Kidney (tissue), 13 donors: ENCODE measurements at regions not wholly inside any gene's neighbourhood (a gene's known extent, or its start where the extent isn't known, plus 50 kb on each side); places are given as distances from the start of the nearest gene placed in this dataset.

ENCODE experiments used
- DNase-seq, 5 donors: peaks; one replicate each; pipeline ENCODE4 v3.0.0-alpha.2; 2013 to 2020
- FAIRE-seq: peaks from 2 replicates; lab custom pipeline; 2012; peaks lifted over from hg19 to GRCh38; lab: Jason Lieb, UNC
- H3K27ac ChIP-seq, 2 donors: one replicate each; pipeline ENCODE4 v1.7.0; 2013; ENCODE audit warnings: low read depth in 2 of 2, low read length in 2 of 2, inconsistent platforms in 1 of 2
- H3K27me3 ChIP-seq: one replicate; pipeline ENCODE4 v1.7.1; 2013; ENCODE audit warnings: low read length, inconsistent platforms; ENCODE audit not compliant: control insufficient read depth, insufficient read depth
- H3K36me3 ChIP-seq, 3 donors: one replicate each; pipeline versions ENCODE4 v1.7.0 to v1.7.1; 2013; ENCODE audit warnings: low read length in 3 of 3, control low read depth in 1 of 3, inconsistent platforms in 1 of 3; ENCODE audit not compliant: insufficient read depth in 3 of 3, control insufficient read depth in 2 of 3
- H3K4me1 ChIP-seq, 3 donors: one replicate each; pipeline versions ENCODE4 v1.7.0 to v1.7.1; 2013; ENCODE audit warnings: low read length in 3 of 3, inconsistent platforms in 1 of 3, low read depth in 1 of 3; ENCODE audit not compliant: control insufficient read depth in 2 of 3, insufficient read depth in 2 of 3
- H3K4me3 ChIP-seq, 3 donors: one replicate each; pipeline versions ENCODE4 v1.7.0 to v1.8.1; 2013; ENCODE audit warnings: low read length in 3 of 3, control low read depth in 1 of 3, inconsistent platforms in 1 of 3
- H3K9ac ChIP-seq, 3 donors: one replicate each; pipeline versions ENCODE4 v1.7.0 to v1.7.1; 2013; ENCODE audit warnings: low read length in 3 of 3, control low read depth in 1 of 3, inconsistent platforms in 1 of 3
- H3K9me3 ChIP-seq, 3 donors: one replicate each; pipeline versions ENCODE4 v1.7.0 to v1.7.1; 2013; ENCODE audit warnings: low read length in 3 of 3, control low read depth in 1 of 3, inconsistent platforms in 1 of 3; ENCODE audit not compliant: control insufficient read depth in 2 of 3, insufficient read depth in 1 of 3
- intact Hi-C: fragments of 100-400 bp; cut with DNase I; formaldehyde crosslinking; loops from one replicate; pipeline ENCODE4 v1.11.1; 2022
- TF ChIP-seq, protein P1 (sequence below): IDR thresholded peaks from 3 replicates; pipeline ENCODE4 v1.5.1; 2012; ENCODE audit warnings: mild to moderate bottlenecking, moderate library complexity, borderline replicate concordance; ENCODE audit not compliant: insufficient read depth; ENCODE audit errors: extremely low read depth
- donor health status: control.
- donor health status: control.
- donor health status: control.
- donor health status: control.
- donor health status: control.
- donor health status: DM: yes; HTN: yes; CAD: no.
- donor health status: Normal renal cell carcinoma (clear cell type).

GRCh38 chr5:54362434-54362833 lies 52.1 kb upstream of the ARL15 start:
- peaks cover 0 to 13% (median 4%) of the 10 kb centered on the region in 3 donors for H3K4me1 ChIP-seq
- no peaks in the 10 kb centered on the region for H3K27me3 ChIP-seq
- no peak overlapping the region for H3K4me3 ChIP-seq
- H3K9me3 ChIP-seq = no peaks in the 10 kb centered on the region
- H3K9ac ChIP-seq = no peak overlapping the region
- H3K27ac ChIP-seq = no peak overlapping the region
- intact Hi-C loops = no loop called here
- DNase-seq (peak in 1 of 5 donors; percentile 11), FAIRE-seq (no peak)
- no peaks in the 10 kb centered on the region for H3K36me3 ChIP-seq
- TF ChIP-seq, protein P1, sequence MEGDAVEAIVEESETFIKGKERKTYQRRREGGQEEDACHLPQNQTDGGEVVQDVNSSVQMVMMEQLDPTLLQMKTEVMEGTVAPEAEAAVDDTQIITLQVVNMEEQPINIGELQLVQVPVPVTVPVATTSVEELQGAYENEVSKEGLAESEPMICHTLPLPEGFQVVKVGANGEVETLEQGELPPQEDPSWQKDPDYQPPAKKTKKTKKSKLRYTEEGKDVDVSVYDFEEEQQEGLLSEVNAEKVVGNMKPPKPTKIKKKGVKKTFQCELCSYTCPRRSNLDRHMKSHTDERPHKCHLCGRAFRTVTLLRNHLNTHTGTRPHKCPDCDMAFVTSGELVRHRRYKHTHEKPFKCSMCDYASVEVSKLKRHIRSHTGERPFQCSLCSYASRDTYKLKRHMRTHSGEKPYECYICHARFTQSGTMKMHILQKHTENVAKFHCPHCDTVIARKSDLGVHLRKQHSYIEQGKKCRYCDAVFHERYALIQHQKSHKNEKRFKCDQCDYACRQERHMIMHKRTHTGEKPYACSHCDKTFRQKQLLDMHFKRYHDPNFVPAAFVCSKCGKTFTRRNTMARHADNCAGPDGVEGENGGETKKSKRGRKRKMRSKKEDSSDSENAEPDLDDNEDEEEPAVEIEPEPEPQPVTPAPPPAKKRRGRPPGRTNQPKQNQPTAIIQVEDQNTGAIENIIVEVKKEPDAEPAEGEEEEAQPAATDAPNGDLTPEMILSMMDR = no peak

- intact Hi-C loops = no loop called here
- no peak for FAIRE-seq
- TF ChIP-seq, protein P1 = no peak
These were observed 51.5 kb upstream of the ARL15 start for GRCh38 chr5:54361691-54362411.

GRCh38 chr5:54360925-54361662 lies 50.7 kb upstream of the ARL15 start:
- no peak for FAIRE-seq

More at GRCh38 chr5:54361691-54362411, 51.5 kb upstream of the ARL15 start:
- Histone ChIP-seq H3K27ac (no peak overlapping the region), H3K9ac (no peak overlapping the region), H3K9me3 (no peaks in the 10 kb centered on the region), H3K4me3 (peak overlapping the region in 1 of 3 donors; percentile 7), H3K27me3 (no peaks in the 10 kb centered on the region), H3K36me3 (no peaks in the 10 kb centered on the region), H3K4me1 (peaks cover 0 to 13% (median 4%) of the 10 kb centered on the region in 3 donors)
- no peak for DNase-seq

More at GRCh38 chr5:54360925-54361662, 50.7 kb upstream of the ARL15 start:
- Histone ChIP-seq H3K4me1 (peaks cover 0 to 13% (median 4%) of the 10 kb centered on the region in 3 donors), H3K9ac (no peak overlapping the region), H3K27me3 (no peaks in the 10 kb centered on the region), H3K27ac (no peak overlapping the region), H3K4me3 (no peak overlapping the region), H3K36me3 (no peaks in the 10 kb centered on the region), H3K9me3 (no peaks in the 10 kb centered on the region)
- TF ChIP-seq, protein P1 = no peak
- DNase-seq = no peak
- intact Hi-C loops = no loop called here
